Karpas-422 (cell line): ENCODE measurements at regions not wholly inside any gene's neighbourhood (a gene's known extent, or its start where the extent isn't known, plus 50 kb on each side); places are given as distances from the start of the nearest gene placed in this dataset.

ENCODE experiments used
- DNase-seq: peaks from one replicate; pipeline ENCODE4 v3.0.0-alpha.2; 2015
- H2AFZ ChIP-seq: fragments of 200-600 bp; sonication (generic); 2 replicates; pipeline ENCODE4 v1.6.1; 2014; ENCODE audit warnings: antibody characterized with exemption, low read length, mixed read lengths
- H3K27ac ChIP-seq: fragments of 200-600 bp; sonication (generic); 2 replicates; pipeline ENCODE4 v1.5.1; 2014; ENCODE audit warnings: mild to moderate bottlenecking, low read length, moderate library complexity
- H3K27me3 ChIP-seq: fragments of 200-600 bp; sonication (generic); 2 replicates; pipeline ENCODE4 v1.6.1; 2014; ENCODE audit warnings: low read length, mixed read lengths
- H3K36me3 ChIP-seq: fragments of 200-600 bp; sonication (generic); 2 replicates; pipeline ENCODE4 v1.6.1; 2014; ENCODE audit warnings: low read length, mixed read lengths; ENCODE audit not compliant: insufficient read depth
- H3K4me1 ChIP-seq: fragments of 200-600 bp; sonication (generic); 2 replicates; pipeline ENCODE4 v1.6.1; 2014; ENCODE audit warnings: mild to moderate bottlenecking, low read length, mixed read lengths
- H3K4me2 ChIP-seq: fragments of 200-600 bp; sonication (generic); 2 replicates; pipeline ENCODE4 v1.6.1; 2014; ENCODE audit warnings: low read length, low read depth, mild to moderate bottlenecking; ENCODE audit not compliant: poor library complexity, severe bottlenecking
- H3K4me3 ChIP-seq: fragments of 200-600 bp; sonication (generic); 2 replicates; pipeline ENCODE4 v1.5.1; 2014; ENCODE audit warnings: mild to moderate bottlenecking, antibody characterized with exemption, low read length, mixed read lengths
- H3K79me2 ChIP-seq: fragments of 200-600 bp; sonication (generic); 2 replicates; pipeline ENCODE4 v1.6.1; 2014; ENCODE audit warnings: mild to moderate bottlenecking, low read length, mixed read lengths
- H3K9ac ChIP-seq: fragments of 200-600 bp; sonication (generic); 2 replicates; pipeline ENCODE4 v1.6.0; 2014; ENCODE audit warnings: low read length
- H3K9me2 ChIP-seq: fragments of 200-600 bp; sonication (generic), shearing (Covaris generic); replicated peaks from 2 replicates; pipeline ENCODE4 v1.6.0; 2014; ENCODE audit warnings: mild to moderate bottlenecking, low read length, moderate library complexity; ENCODE audit not compliant: insufficient read depth
- H3K9me3 ChIP-seq: fragments of 300-700, 200-600 bp; sonication (generic); 2 replicates; pipeline ENCODE4 v1.6.1; 2014; ENCODE audit warnings: low read length, mixed read lengths
- H4K20me1 ChIP-seq: fragments of 200-600 bp; sonication (generic); 2 replicates; pipeline ENCODE4 v1.6.1; 2014; ENCODE audit warnings: mild to moderate bottlenecking, antibody characterized with exemption, low read length, low read depth; ENCODE audit not compliant: insufficient read depth

GRCh38 chr11:92827132-92827531 is 142.3 kb upstream of the MTNR1B start:
- Histone ChIP-seq H3K27me3 (no peaks in the 10 kb centered on the region), H3K9me3 (no peaks in the 10 kb centered on the region), H3K79me2 (no peaks in the 10 kb centered on the region), H4K20me1 (no peaks in the 10 kb centered on the region), H3K27ac (no peak overlapping the region), H3K9me2 (no peaks in the 10 kb centered on the region), H3K4me3 (no peak overlapping the region), H2AFZ (no peak overlapping the region), H3K4me2 (no peak overlapping the region), H3K36me3 (no peaks in the 10 kb centered on the region), H3K9ac (no peak overlapping the region), H3K4me1 (peaks cover 15% of the 10 kb centered on the region)
- no peak for DNase-seq

DNA sequence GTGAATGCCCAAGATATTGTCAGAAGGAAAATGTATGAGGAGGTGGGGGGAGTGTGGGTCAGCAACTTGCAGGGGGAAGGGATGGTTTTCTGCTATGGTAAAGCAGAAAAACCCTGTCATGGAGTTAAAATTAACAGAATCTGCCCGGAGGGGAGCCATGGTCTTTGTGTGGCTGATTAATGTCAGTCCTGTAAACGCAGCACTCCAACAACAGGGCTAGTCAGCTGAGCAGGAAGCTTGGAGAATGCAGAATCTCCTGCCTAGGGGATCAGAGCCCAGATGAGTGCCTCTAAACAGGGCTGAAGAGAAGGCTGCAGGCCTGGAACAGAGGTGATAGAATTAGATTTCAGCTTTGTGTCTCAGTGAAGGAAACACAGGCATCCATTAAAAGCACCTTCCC is 140.9 kb upstream of the MTNR1B start:
- H3K4me1 ChIP-seq: peaks cover 15% of the 10 kb centered on the region
- H3K27ac ChIP-seq: no peak overlapping the region
- no peak overlapping the region for H3K4me2 ChIP-seq
- DNase-seq: no peak
- H3K27me3 ChIP-seq: no peaks in the 10 kb centered on the region
- H3K9me3 ChIP-seq: no peaks in the 10 kb centered on the region
- no peak overlapping the region for H2AFZ ChIP-seq
- no peak overlapping the region for H3K4me3 ChIP-seq
- H3K36me3 ChIP-seq: no peaks in the 10 kb centered on the region
- no peak overlapping the region for H3K9ac ChIP-seq
- no peaks in the 10 kb centered on the region for H3K79me2 ChIP-seq
- no peaks in the 10 kb centered on the region for H4K20me1 ChIP-seq
- no peaks in the 10 kb centered on the region for H3K9me2 ChIP-seq

- H4K20me1 ChIP-seq: no peaks in the 10 kb centered on the region
- H3K9me3 ChIP-seq: no peaks in the 10 kb centered on the region
- no peak overlapping the region for H3K4me3 ChIP-seq
- no peaks in the 10 kb centered on the region for H3K79me2 ChIP-seq
- H3K9ac ChIP-seq: no peak overlapping the region
- H3K4me1 ChIP-seq: peaks cover 15% of the 10 kb centered on the region
- DNase-seq: no peak
- H3K27ac ChIP-seq: no peak overlapping the region
- H3K4me2 ChIP-seq: no peak overlapping the region
- H3K9me2 ChIP-seq: no peaks in the 10 kb centered on the region
- H3K27me3 ChIP-seq: no peaks in the 10 kb centered on the region
- no peaks in the 10 kb centered on the region for H3K36me3 ChIP-seq
- H2AFZ ChIP-seq: no peak overlapping the region
These were observed 140.3 kb upstream of the MTNR1B start for GRCh38 chr11:92829121-92829520.

DNA sequence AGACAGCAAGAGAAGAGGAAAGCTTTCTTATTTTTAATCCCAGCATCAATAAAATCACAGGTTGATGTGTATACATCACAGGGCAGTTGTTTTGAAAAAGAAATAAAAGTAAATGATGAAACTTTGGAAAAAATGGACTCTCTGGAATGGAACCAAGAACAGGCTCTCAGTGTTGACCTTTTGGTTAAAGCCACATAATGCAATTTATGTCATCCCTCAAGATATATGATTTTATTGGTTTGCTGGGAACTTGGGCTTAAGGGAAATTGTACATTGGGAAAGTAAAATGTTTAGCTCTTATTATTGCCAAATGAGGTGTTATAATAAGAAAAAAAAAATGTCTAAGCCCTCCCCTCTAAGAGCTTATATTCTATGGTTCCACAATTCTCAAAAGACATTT is 139.8 kb upstream of the MTNR1B start:
- no peaks in the 10 kb centered on the region for H4K20me1 ChIP-seq

GRCh38 chr11:92830377-92831155 is 138.9 kb upstream of the MTNR1B start:
- no peak overlapping the region for H3K9ac ChIP-seq
- DNase-seq: peak; percentile 63
- no peaks in the 10 kb centered on the region for H3K9me3 ChIP-seq
- peak overlapping the region; percentile 8 for H3K4me2 ChIP-seq
- H3K4me3 ChIP-seq: no peak overlapping the region; the same call in 1 of the 2 replicates
- H3K27me3 ChIP-seq: no peaks in the 10 kb centered on the region
- H2AFZ ChIP-seq: no peak overlapping the region; the same call in 1 of the 2 replicates
- H4K20me1 ChIP-seq: no peaks in the 10 kb centered on the region
- H3K79me2 ChIP-seq: no peaks in the 10 kb centered on the region
- peaks cover 15% of the 10 kb centered on the region for H3K4me1 ChIP-seq
- peak overlapping the region; percentile 56 for H3K27ac ChIP-seq
- H3K36me3 ChIP-seq: no peaks in the 10 kb centered on the region
- H3K9me2 ChIP-seq: no peaks in the 10 kb centered on the region

More for the DNA sequence above, 139.8 kb upstream of the MTNR1B start:
- H3K79me2 ChIP-seq: no peaks in the 10 kb centered on the region
- no peak overlapping the region for H2AFZ ChIP-seq
- H3K9ac ChIP-seq: no peak overlapping the region
- H3K4me3 ChIP-seq: no peak overlapping the region
- H3K9me2 ChIP-seq: no peaks in the 10 kb centered on the region
- H3K9me3 ChIP-seq: no peaks in the 10 kb centered on the region
- DNase-seq: no peak
- H3K27ac ChIP-seq: peak overlapping the region; percentile 56
- H3K4me2 ChIP-seq: no peak overlapping the region
- no peaks in the 10 kb centered on the region for H3K27me3 ChIP-seq
- peaks cover 15% of the 10 kb centered on the region for H3K4me1 ChIP-seq
- H3K36me3 ChIP-seq: no peaks in the 10 kb centered on the region

DNA sequence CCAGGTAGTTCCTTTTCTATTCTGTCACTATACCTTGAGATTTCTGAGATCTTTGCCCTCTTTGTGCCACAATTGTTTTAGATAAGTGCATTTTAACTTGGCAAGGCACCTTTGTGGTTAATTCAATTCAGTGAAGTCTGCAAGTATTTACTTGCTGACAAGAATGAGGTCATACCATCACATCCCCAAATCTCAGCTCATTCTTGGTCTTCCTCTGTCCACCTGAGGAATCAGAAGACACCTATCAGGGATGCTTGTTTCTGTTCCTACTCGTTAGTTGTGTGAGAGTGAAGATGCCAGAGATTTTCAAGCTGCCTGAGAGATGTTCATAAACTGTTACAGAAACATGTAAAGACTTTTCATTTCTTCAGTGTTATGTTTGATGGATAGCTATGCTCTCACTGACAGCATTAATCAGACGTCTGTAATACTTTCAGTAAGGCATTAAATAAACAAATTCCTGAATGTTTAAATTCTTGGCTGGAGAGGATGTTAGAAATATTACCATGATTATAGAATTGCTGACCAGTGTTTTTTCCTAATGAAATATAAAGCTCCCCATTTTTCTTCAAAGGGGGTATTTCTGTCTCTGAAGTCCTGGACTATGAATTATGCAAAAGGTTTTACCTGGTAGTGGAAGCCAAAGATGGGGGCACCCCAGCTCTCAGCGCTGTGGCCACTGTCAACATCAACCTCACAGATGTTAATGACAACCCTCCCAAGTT is 135.0 kb upstream of the MTNR1B start:
- Histone ChIP-seq H3K79me2 (no peaks in the 10 kb centered on the region), H3K4me3 (no peak overlapping the region), H3K4me2 (no peak overlapping the region), H3K27ac (no peak overlapping the region), H4K20me1 (no peaks in the 10 kb centered on the region), H3K9me2 (no peaks in the 10 kb centered on the region), H2AFZ (no peak overlapping the region), H3K9me3 (no peaks in the 10 kb centered on the region), H3K9ac (no peak overlapping the region), H3K27me3 (peaks cover under 1% of the 10 kb centered on the region; the same call in 1 of the 2 replicates), H3K4me1 (peaks cover 15% of the 10 kb centered on the region), H3K36me3 (no peaks in the 10 kb centered on the region)
- no peak for DNase-seq

DNA sequence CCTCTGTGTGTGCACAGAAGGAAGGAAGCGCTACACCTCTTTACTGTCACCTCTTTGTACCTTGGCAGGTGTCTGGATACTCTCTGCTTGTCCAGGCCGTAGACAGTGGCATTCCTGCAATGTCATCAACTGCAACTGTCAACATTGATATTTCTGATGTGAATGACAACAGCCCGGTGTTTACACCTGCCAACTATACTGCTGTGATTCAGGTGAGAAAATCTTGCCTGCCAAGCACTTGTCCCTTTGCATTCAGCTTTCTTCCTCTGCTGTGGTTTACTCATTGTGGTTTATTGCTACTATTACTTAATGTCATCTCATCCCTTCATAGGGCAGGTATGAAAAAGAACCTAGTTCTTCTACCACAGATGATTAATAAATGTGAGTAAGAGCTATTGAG is 131.9 kb upstream of the MTNR1B start:
- Histone ChIP-seq H3K27ac (no peak overlapping the region), H3K36me3 (no peaks in the 10 kb centered on the region), H3K9ac (no peak overlapping the region), H3K4me2 (no peak overlapping the region), H3K4me1 (no peaks in the 10 kb centered on the region), H3K9me3 (no peaks in the 10 kb centered on the region), H3K79me2 (no peaks in the 10 kb centered on the region), H3K9me2 (no peaks in the 10 kb centered on the region), H3K4me3 (no peak overlapping the region), H3K27me3 (peaks cover 2% of the 10 kb centered on the region; the same call in 1 of the 2 replicates), H4K20me1 (no peaks in the 10 kb centered on the region), H2AFZ (no peak overlapping the region)
- no peak for DNase-seq

- Histone ChIP-seq H3K27me3 (peaks cover 2% of the 10 kb centered on the region; the same call in 1 of the 2 replicates), H3K9me3 (no peaks in the 10 kb centered on the region), H3K4me2 (no peak overlapping the region), H3K9me2 (no peaks in the 10 kb centered on the region), H3K4me1 (no peaks in the 10 kb centered on the region), H3K79me2 (no peaks in the 10 kb centered on the region), H3K27ac (no peak overlapping the region), H4K20me1 (no peaks in the 10 kb centered on the region), H3K36me3 (no peaks in the 10 kb centered on the region), H3K4me3 (no peak overlapping the region), H3K9ac (no peak overlapping the region), H2AFZ (no peak overlapping the region)
- no peak for DNase-seq
These were observed 130.6 kb upstream of the MTNR1B start for GRCh38 chr11:92838759-92839310.
